ENCODE measurements at regions not wholly inside any gene's neighbourhood (a gene's known extent, or its start where the extent isn't known, plus 50 kb on each side); places are given as distances from the start of the nearest gene placed in this dataset.
"Not testable (repeated sequence)": the region's sequence is repeated elsewhere in the genome, so short reads cannot be mapped to it uniquely, and the experiment has no call there.

GRCh38 chr10:9069136-9069535, 1014.6 kb downstream of the GATA3 start:
- no peak for DNase-seq

- no peak for DNase-seq
Observed at GRCh38 chr10:9075420-9075819, 1020.9 kb downstream of the GATA3 start.

- no peak for DNase-seq
Observed at GRCh38 chr10:9076066-9076465, 1021.6 kb downstream of the GATA3 start.

- DNase-seq: no peak
Observed at GRCh38 chr10:9081253-9081652, 1026.8 kb downstream of the GATA3 start.

- no peak for DNase-seq
Observed at GRCh38 chr10:9081961-9082360, 1027.5 kb downstream of the GATA3 start.

- no peak for DNase-seq
Observed at GRCh38 chr10:9091530-9092093, 1037.1 kb downstream of the GATA3 start.

- no peak for DNase-seq
Observed at GRCh38 chr10:9096288-9096687, 1041.8 kb downstream of the GATA3 start.

- no peak for DNase-seq
Observed at GRCh38 chr10:9097206-9097990, 1042.9 kb downstream of the GATA3 start.

GRCh38 chr10:9097991-9098306, 1043.5 kb downstream of the GATA3 start:
- DNase-seq: no peak

GRCh38 chr10:9102026-9102425, 1047.5 kb downstream of the GATA3 start:
- no peak for DNase-seq

- DNase-seq: no peak
Observed at GRCh38 chr10:9103301-9103700, 1048.8 kb downstream of the GATA3 start.

- DNase-seq: no peak
Observed at GRCh38 chr10:9111976-9112375, 1057.5 kb downstream of the GATA3 start.

GRCh38 chr10:9126728-9127127, 1072.2 kb downstream of the GATA3 start:
- DNase-seq: no peak

- no peak for DNase-seq
Observed at GRCh38 chr10:9137368-9137767, 1082.9 kb downstream of the GATA3 start.

GRCh38 chr10:9138829-9139228, 1084.3 kb downstream of the GATA3 start:
- not testable (repeated sequence) for DNase-seq

- DNase-seq: no peak
Observed at GRCh38 chr10:9140373-9140772, 1085.9 kb downstream of the GATA3 start.

GRCh38 chr10:9147475-9147874, 1093.0 kb downstream of the GATA3 start:
- DNase-seq: no peak

- no peak for DNase-seq
Observed at GRCh38 chr10:9149134-9149533, 1094.6 kb downstream of the GATA3 start.

GRCh38 chr10:9153057-9153456, 1098.6 kb downstream of the GATA3 start:
- DNase-seq: not testable (repeated sequence)

- no peak for DNase-seq
Observed at GRCh38 chr10:9157656-9158055, 1103.2 kb downstream of the GATA3 start.

- no peak for DNase-seq
Observed at GRCh38 chr10:9158675-9159074, 1104.2 kb downstream of the GATA3 start.

GRCh38 chr10:9160275-9160674, 1105.8 kb downstream of the GATA3 start:
- DNase-seq: no peak

GRCh38 chr10:9163699-9164098, 1109.2 kb downstream of the GATA3 start:
- DNase-seq: no peak

- DNase-seq: no peak
Observed at GRCh38 chr10:9166770-9167169, 1112.3 kb downstream of the GATA3 start.

- no peak for DNase-seq
Observed at GRCh38 chr10:9172276-9172675, 1117.8 kb downstream of the GATA3 start.
